ENCODE measurements at regions not wholly inside any gene's neighbourhood (a gene's known extent, or its start where the extent isn't known, plus 50 kb on each side); places are given as distances from the start of the nearest gene placed in this dataset.

- no peak for DNase-seq (ENCODE audit: low spot score)
Measured at GRCh38 chr12:102781117-102781516, 135.9 kb downstream of the PAH start.

- no peak for DNase-seq (ENCODE audit: low spot score)
Measured at GRCh38 chr12:102776041-102776440, 141.0 kb downstream of the PAH start.

GRCh38 chr12:102769323-102769916, 147.6 kb downstream of the PAH start:
- peak; percentile 44 for DNase-seq (ENCODE audit: low spot score)

- no peak for DNase-seq (ENCODE audit: low spot score)
Measured at GRCh38 chr12:102766961-102767360, 150.1 kb downstream of the PAH start.

- no peak for DNase-seq (ENCODE audit: low spot score)
Measured at GRCh38 chr12:102765736-102766135, 151.3 kb downstream of the PAH start.

- no peak for DNase-seq (ENCODE audit: low spot score)
Measured at GRCh38 chr12:102763471-102763870, 153.6 kb downstream of the PAH start.

- no peak for DNase-seq (ENCODE audit: low spot score)
Measured at GRCh38 chr12:102763061-102763460, 154.0 kb downstream of the PAH start.

GRCh38 chr12:102760322-102760721, 156.7 kb downstream of the PAH start:
- no peak for DNase-seq (ENCODE audit: low spot score)

- DNase-seq (ENCODE audit: low spot score) = no peak
Measured at GRCh38 chr12:102759466-102759865, 157.6 kb downstream of the PAH start.

- DNase-seq (ENCODE audit: low spot score) = no peak
Measured at GRCh38 chr12:102757882-102758226, 159.2 kb downstream of the PAH start.

- DNase-seq (ENCODE audit: low spot score) = no peak
Measured at GRCh38 chr12:102757154-102757881, 159.7 kb downstream of the PAH start.

- DNase-seq (ENCODE audit: low spot score) = no peak
Measured at GRCh38 chr12:102756530-102756929, 160.5 kb downstream of the PAH start.

- no peak for DNase-seq (ENCODE audit: low spot score)
Measured at GRCh38 chr12:102755266-102755665, 161.8 kb downstream of the PAH start.

GRCh38 chr12:102753802-102754201, 163.2 kb downstream of the PAH start:
- DNase-seq (ENCODE audit: low spot score) = no peak

- no peak for DNase-seq (ENCODE audit: low spot score)
Measured at GRCh38 chr12:102748704-102749103, 168.3 kb downstream of the PAH start.

GRCh38 chr12:102746963-102747362, 170.1 kb downstream of the PAH start:
- no peak for DNase-seq (ENCODE audit: low spot score)

GRCh38 chr12:102745971-102746600, 171.0 kb downstream of the PAH start:
- no peak for DNase-seq (ENCODE audit: low spot score)

GRCh38 chr12:102741196-102741595, 175.8 kb downstream of the PAH start:
- no peak for DNase-seq (ENCODE audit: low spot score)

- DNase-seq (ENCODE audit: low spot score) = no peak
Measured at GRCh38 chr12:102740141-102740955, 176.7 kb downstream of the PAH start.

GRCh38 chr12:102736328-102736727, 180.7 kb downstream of the PAH start:
- no peak for DNase-seq (ENCODE audit: low spot score)

GRCh38 chr12:102735104-102735503, 181.9 kb downstream of the PAH start:
- DNase-seq (ENCODE audit: low spot score) = no peak

GRCh38 chr12:102730996-102731395, 186.0 kb downstream of the PAH start:
- DNase-seq (ENCODE audit: low spot score) = no peak

All from AG08396 (cell line).